GM10266 (cell line): ENCODE measurements at regions not wholly inside any gene's neighbourhood (a gene's known extent, or its start where the extent isn't known, plus 50 kb on each side); places are given as distances from the start of the nearest gene placed in this dataset.

Source experiments
- DNase-seq: peaks from one replicate; pipeline ENCODE4 v3.0.0; 2012; ENCODE audit errors: extremely low spot score
- CTCF ChIP-seq: IDR thresholded peaks from 2 replicates; pipeline ENCODE4 v1.5.1; 2012; ENCODE audit warnings: mild to moderate bottlenecking, low read depth; ENCODE audit not compliant: control insufficient read depth, insufficient read depth; ENCODE audit errors: missing control alignments

GRCh38 chr4:110754716-110755115, 131.8 kb upstream of the PITX2 start:
- no peak for TF ChIP-seq CTCF
- no peak for DNase-seq

- TF ChIP-seq CTCF, result no peak
- no peak for DNase-seq
Measured at GRCh38 chr4:110769578-110769977, 146.7 kb upstream of the PITX2 start.

GRCh38 chr4:110770353-110770752, 147.5 kb upstream of the PITX2 start:
- no peak for DNase-seq
- TF ChIP-seq CTCF, result no peak

- DNase-seq, result no peak
- TF ChIP-seq CTCF, result no peak
Measured at GRCh38 chr4:110778521-110778920, 155.6 kb upstream of the PITX2 start.

- no peak for TF ChIP-seq CTCF
- DNase-seq, result no peak
Measured at GRCh38 chr4:110780538-110780937, 157.7 kb upstream of the PITX2 start.

- DNase-seq, result no peak
- TF ChIP-seq CTCF, result no peak
Measured at GRCh38 chr4:110781944-110782343, 159.1 kb upstream of the PITX2 start.

GRCh38 chr4:110787109-110787508, 164.2 kb upstream of the PITX2 start:
- TF ChIP-seq CTCF, result no peak
- DNase-seq, result no peak
